Osteoblast (primary cell): ENCODE measurements at regions not wholly inside any gene's neighbourhood (a gene's known extent, or its start where the extent isn't known, plus 50 kb on each side); places are given as distances from the start of the nearest gene placed in this dataset.
A peak's percentile ranks its signal among the peaks of the same experiment; 100 is the strongest.
"Not testable (repeated sequence)": the region's sequence is repeated elsewhere in the genome, so short reads cannot be mapped to it uniquely, and the experiment has no call there.

Source experiments
- DNase-seq: peaks from one replicate; pipeline ENCODE4 v3.0.0; 2011; ENCODE audit warnings: low spot score, mixed read lengths; ENCODE audit not compliant: insufficient read length; ENCODE audit errors: missing footprints
- H2AFZ ChIP-seq: 2 replicates; pipeline ENCODE4 v1.6.0; 2011; ENCODE audit warnings: mild to moderate bottlenecking, low read length
- H3K27ac ChIP-seq: 2 replicates; pipeline ENCODE4 v1.5.1; 2011; ENCODE audit warnings: mild to moderate bottlenecking, low read depth, low read length, moderate library complexity
- H3K27me3 ChIP-seq: 2 replicates; pipeline ENCODE4 v1.6.0; 2012; ENCODE audit warnings: mild to moderate bottlenecking, control low read depth, inconsistent platforms, low read length, moderate library complexity; ENCODE audit not compliant: insufficient read depth
- H3K36me3 ChIP-seq: 2 replicates; pipeline ENCODE4 v1.5.1; 2011; ENCODE audit warnings: mild to moderate bottlenecking, low read length, control low read depth, moderate library complexity; ENCODE audit not compliant: insufficient read depth
- H3K4me1 ChIP-seq: 2 replicates; pipeline ENCODE4 v1.5.1; 2011; ENCODE audit warnings: mild to moderate bottlenecking, low read length, control low read depth, moderate library complexity; ENCODE audit not compliant: insufficient read depth
- H3K4me2 ChIP-seq: 2 replicates; pipeline ENCODE4 v1.6.0; 2011; ENCODE audit warnings: mild to moderate bottlenecking, low read length; ENCODE audit not compliant: insufficient read depth
- H3K4me3 ChIP-seq: fragments of 200-600 bp; sonication (generic); 3 replicates; pipeline ENCODE4 v1.5.1; 2012; ENCODE audit warnings: mild to moderate bottlenecking, low read length, inconsistent platforms; ENCODE audit not compliant: insufficient read depth
- H3K79me2 ChIP-seq: 2 replicates; pipeline ENCODE4 v1.6.0; 2012; ENCODE audit warnings: mild to moderate bottlenecking, low read length, control low read depth, inconsistent platforms; ENCODE audit not compliant: insufficient read depth
- H3K9me3 ChIP-seq: 2 replicates; pipeline ENCODE4 v1.5.1; 2011; ENCODE audit warnings: low read depth, low read length, control low read depth
- H4K20me1 ChIP-seq: 2 replicates; pipeline ENCODE4 v1.6.0; 2012; ENCODE audit warnings: mild to moderate bottlenecking, low read length, control low read depth; ENCODE audit not compliant: insufficient read depth
- TF ChIP-seq, protein P1 (sequence below): IDR thresholded peaks from 2 replicates; pipeline ENCODE4 v1.5.1; 2011; ENCODE audit warnings: mild to moderate bottlenecking, low read depth, low read length, moderate library complexity; ENCODE audit errors: extremely low read depth

- H3K9me3 ChIP-seq = no peaks in the 10 kb centered on the region
- no peaks in the 10 kb centered on the region for H3K36me3 ChIP-seq
- H3K79me2 ChIP-seq = no peaks in the 10 kb centered on the region
- no peaks in the 10 kb centered on the region for H4K20me1 ChIP-seq
- no peaks in the 10 kb centered on the region for H3K27me3 ChIP-seq
- no peaks in the 10 kb centered on the region for H3K4me1 ChIP-seq
- TF ChIP-seq, protein P1, sequence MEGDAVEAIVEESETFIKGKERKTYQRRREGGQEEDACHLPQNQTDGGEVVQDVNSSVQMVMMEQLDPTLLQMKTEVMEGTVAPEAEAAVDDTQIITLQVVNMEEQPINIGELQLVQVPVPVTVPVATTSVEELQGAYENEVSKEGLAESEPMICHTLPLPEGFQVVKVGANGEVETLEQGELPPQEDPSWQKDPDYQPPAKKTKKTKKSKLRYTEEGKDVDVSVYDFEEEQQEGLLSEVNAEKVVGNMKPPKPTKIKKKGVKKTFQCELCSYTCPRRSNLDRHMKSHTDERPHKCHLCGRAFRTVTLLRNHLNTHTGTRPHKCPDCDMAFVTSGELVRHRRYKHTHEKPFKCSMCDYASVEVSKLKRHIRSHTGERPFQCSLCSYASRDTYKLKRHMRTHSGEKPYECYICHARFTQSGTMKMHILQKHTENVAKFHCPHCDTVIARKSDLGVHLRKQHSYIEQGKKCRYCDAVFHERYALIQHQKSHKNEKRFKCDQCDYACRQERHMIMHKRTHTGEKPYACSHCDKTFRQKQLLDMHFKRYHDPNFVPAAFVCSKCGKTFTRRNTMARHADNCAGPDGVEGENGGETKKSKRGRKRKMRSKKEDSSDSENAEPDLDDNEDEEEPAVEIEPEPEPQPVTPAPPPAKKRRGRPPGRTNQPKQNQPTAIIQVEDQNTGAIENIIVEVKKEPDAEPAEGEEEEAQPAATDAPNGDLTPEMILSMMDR = no peak
- no peak overlapping the region for H2AFZ ChIP-seq
- H3K4me2 ChIP-seq = no peak overlapping the region
- DNase-seq = no peak
- H3K27ac ChIP-seq = no peak overlapping the region
- no peak overlapping the region for H3K4me3 ChIP-seq
Measured at GRCh38 chr10:10755490-10755889, 262.2 kb upstream of the CELF2 start.

GRCh38 chr10:10758306-10758705 is 259.4 kb upstream of the CELF2 start:
- Histone ChIP-seq H3K36me3 (no peaks in the 10 kb centered on the region), H3K79me2 (no peaks in the 10 kb centered on the region), H3K4me3 (no peak overlapping the region), H3K9me3 (no peaks in the 10 kb centered on the region), H3K4me1 (no peaks in the 10 kb centered on the region), H3K4me2 (no peak overlapping the region), H3K27me3 (no peaks in the 10 kb centered on the region), H4K20me1 (no peaks in the 10 kb centered on the region), H3K27ac (no peak overlapping the region), H2AFZ (no peak overlapping the region)
- no peak for DNase-seq
- TF ChIP-seq, protein P1 = no peak

GRCh38 chr10:10759806-10760205 is 257.9 kb upstream of the CELF2 start:
- H3K4me3 ChIP-seq, H3K9me3 ChIP-seq: not testable (repeated sequence)

GRCh38 chr10:10765017-10765416 is 252.7 kb upstream of the CELF2 start:
- Histone ChIP-seq H3K9me3 (no peaks in the 10 kb centered on the region), H2AFZ (no peak overlapping the region), H3K4me3 (no peak overlapping the region), H4K20me1 (no peaks in the 10 kb centered on the region), H3K36me3 (no peaks in the 10 kb centered on the region), H3K27me3 (no peaks in the 10 kb centered on the region), H3K4me2 (no peak overlapping the region), H3K27ac (no peak overlapping the region), H3K79me2 (no peaks in the 10 kb centered on the region), H3K4me1 (no peaks in the 10 kb centered on the region)
- DNase-seq = peak; percentile 53
- TF ChIP-seq, protein P1 = no peak

More at GRCh38 chr10:10759806-10760205, 257.9 kb upstream of the CELF2 start:
- not testable (repeated sequence) for DNase-seq, H3K27ac ChIP-seq, H3K79me2 ChIP-seq, H2AFZ ChIP-seq, H3K27me3 ChIP-seq, H3K4me2 ChIP-seq, H3K4me1 ChIP-seq, H3K36me3 ChIP-seq, H4K20me1 ChIP-seq
